Kidney (tissue), 13 donors: ENCODE measurements at regions not wholly inside any gene's neighbourhood (a gene's known extent, or its start where the extent isn't known, plus 50 kb on each side); places are given as distances from the start of the nearest gene placed in this dataset.

ENCODE experiments used
- DNase-seq, 5 donors: peaks; one replicate each; pipeline ENCODE4 v3.0.0-alpha.2; 2013 to 2020
- FAIRE-seq: peaks from 2 replicates; lab custom pipeline; 2012; peaks lifted over from hg19 to GRCh38; lab: Jason Lieb, UNC
- H3K27ac ChIP-seq, 2 donors: one replicate each; pipeline ENCODE4 v1.7.0; 2013; ENCODE audit warnings: low read depth in 2 of 2, low read length in 2 of 2, inconsistent platforms in 1 of 2
- H3K27me3 ChIP-seq: one replicate; pipeline ENCODE4 v1.7.1; 2013; ENCODE audit warnings: low read length, inconsistent platforms; ENCODE audit not compliant: control insufficient read depth, insufficient read depth
- H3K36me3 ChIP-seq, 3 donors: one replicate each; pipeline versions ENCODE4 v1.7.0 to v1.7.1; 2013; ENCODE audit warnings: low read length in 3 of 3, control low read depth in 1 of 3, inconsistent platforms in 1 of 3; ENCODE audit not compliant: insufficient read depth in 3 of 3, control insufficient read depth in 2 of 3
- H3K4me1 ChIP-seq, 3 donors: one replicate each; pipeline versions ENCODE4 v1.7.0 to v1.7.1; 2013; ENCODE audit warnings: low read length in 3 of 3, inconsistent platforms in 1 of 3, low read depth in 1 of 3; ENCODE audit not compliant: control insufficient read depth in 2 of 3, insufficient read depth in 2 of 3
- H3K4me3 ChIP-seq, 3 donors: one replicate each; pipeline versions ENCODE4 v1.7.0 to v1.8.1; 2013; ENCODE audit warnings: low read length in 3 of 3, control low read depth in 1 of 3, inconsistent platforms in 1 of 3
- H3K9ac ChIP-seq, 3 donors: one replicate each; pipeline versions ENCODE4 v1.7.0 to v1.7.1; 2013; ENCODE audit warnings: low read length in 3 of 3, control low read depth in 1 of 3, inconsistent platforms in 1 of 3
- H3K9me3 ChIP-seq, 3 donors: one replicate each; pipeline versions ENCODE4 v1.7.0 to v1.7.1; 2013; ENCODE audit warnings: low read length in 3 of 3, control low read depth in 1 of 3, inconsistent platforms in 1 of 3; ENCODE audit not compliant: control insufficient read depth in 2 of 3, insufficient read depth in 1 of 3
- CTCF ChIP-seq: IDR thresholded peaks from 3 replicates; pipeline ENCODE4 v1.5.1; 2012; ENCODE audit warnings: mild to moderate bottlenecking, moderate library complexity, borderline replicate concordance; ENCODE audit not compliant: insufficient read depth; ENCODE audit errors: extremely low read depth
- intact Hi-C: fragments of 100-400 bp; cut with DNase I; formaldehyde crosslinking; loops from one replicate; pipeline ENCODE4 v1.11.1; 2022
- donor health status: control.
- donor health status: control.
- donor health status: control.
- donor health status: control.
- donor health status: control.
- donor health status: DM: yes; HTN: yes; CAD: no.
- donor health status: Normal renal cell carcinoma (clear cell type).

- H3K36me3 ChIP-seq: no peaks in the 10 kb centered on the region
- DNase-seq: peak in 1 of 5 donors; percentile 35
- no peak overlapping the region for H3K9ac ChIP-seq
- intact Hi-C loops: no loop called here
- H3K27me3 ChIP-seq: no peaks in the 10 kb centered on the region
- H3K4me3 ChIP-seq: no peak overlapping the region
- no peak for TF ChIP-seq CTCF
- no peak for FAIRE-seq
- peaks cover 1 to 5% (median 3%) of the 10 kb centered on the region in 3 donors for H3K4me1 ChIP-seq
- H3K9me3 ChIP-seq: no peaks in the 10 kb centered on the region
- no peak overlapping the region for H3K27ac ChIP-seq
These were observed 61.2 kb upstream of the FRY start for GRCh38 chr13:31970231-31970930.

GRCh38 chr13:31972453-31972852, 59.1 kb upstream of the FRY start:
- intact Hi-C loops: no loop called here
- DNase-seq (no peak), FAIRE-seq (no peak)
- no peak for TF ChIP-seq CTCF
- H3K27me3 ChIP-seq: no peaks in the 10 kb centered on the region
- no peak overlapping the region for H3K4me3 ChIP-seq
- H3K9me3 ChIP-seq: no peaks in the 10 kb centered on the region
- H3K27ac ChIP-seq: no peak overlapping the region
- no peak overlapping the region for H3K9ac ChIP-seq
- no peaks in the 10 kb centered on the region for H3K36me3 ChIP-seq
- H3K4me1 ChIP-seq: peaks cover 0 to 2% (median 0%) of the 10 kb centered on the region in 3 donors

- intact Hi-C loops: no loop called here
These were observed 53.6 kb upstream of the FRY start for GRCh38 chr13:31978021-31978420.

More at GRCh38 chr13:31978021-31978420, 53.6 kb upstream of the FRY start:
- FAIRE-seq: no peak
- no peak for TF ChIP-seq CTCF
- no peak overlapping the region for H3K9ac ChIP-seq
- no peaks in the 10 kb centered on the region for H3K4me1 ChIP-seq
- H3K4me3 ChIP-seq: no peak overlapping the region
- no peaks in the 10 kb centered on the region for H3K27me3 ChIP-seq
- DNase-seq: peak in 1 of 5 donors; percentile 35
- no peak overlapping the region for H3K27ac ChIP-seq
- no peaks in the 10 kb centered on the region for H3K36me3 ChIP-seq
- H3K9me3 ChIP-seq: no peaks in the 10 kb centered on the region
